ENCODE measurements at regions not wholly inside any gene's neighbourhood (a gene's known extent, or its start where the extent isn't known, plus 50 kb on each side); places are given as distances from the start of the nearest gene placed in this dataset.

DNA sequence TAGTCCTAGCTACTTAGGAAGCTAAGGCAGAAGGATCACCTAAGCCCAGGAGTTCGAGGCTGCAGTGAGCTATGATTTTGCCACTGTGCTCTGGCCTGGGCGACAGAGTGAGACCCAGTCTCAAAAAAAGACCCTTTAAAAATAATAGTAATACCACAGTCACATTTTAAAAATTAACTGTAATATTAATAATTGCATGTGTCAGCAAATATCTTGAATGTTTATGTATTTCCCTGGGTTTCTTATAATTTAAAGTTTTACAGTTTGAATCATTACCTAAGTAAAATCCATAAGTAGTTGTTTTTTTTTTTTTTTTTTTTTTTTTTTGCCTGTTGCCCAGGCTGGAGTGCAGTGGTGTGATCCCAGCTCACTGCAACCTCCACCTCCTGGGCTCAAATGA, 69.2 kb downstream of the LYZL2 start:
- TF ChIP-seq EP300 (IDR thresholded peaks at IDR 0.05): no peak
- TF ChIP-seq POLR2AphosphoS5 (IDR thresholded peaks at IDR 0.05): no peak
- TF ChIP-seq, protein P1, sequence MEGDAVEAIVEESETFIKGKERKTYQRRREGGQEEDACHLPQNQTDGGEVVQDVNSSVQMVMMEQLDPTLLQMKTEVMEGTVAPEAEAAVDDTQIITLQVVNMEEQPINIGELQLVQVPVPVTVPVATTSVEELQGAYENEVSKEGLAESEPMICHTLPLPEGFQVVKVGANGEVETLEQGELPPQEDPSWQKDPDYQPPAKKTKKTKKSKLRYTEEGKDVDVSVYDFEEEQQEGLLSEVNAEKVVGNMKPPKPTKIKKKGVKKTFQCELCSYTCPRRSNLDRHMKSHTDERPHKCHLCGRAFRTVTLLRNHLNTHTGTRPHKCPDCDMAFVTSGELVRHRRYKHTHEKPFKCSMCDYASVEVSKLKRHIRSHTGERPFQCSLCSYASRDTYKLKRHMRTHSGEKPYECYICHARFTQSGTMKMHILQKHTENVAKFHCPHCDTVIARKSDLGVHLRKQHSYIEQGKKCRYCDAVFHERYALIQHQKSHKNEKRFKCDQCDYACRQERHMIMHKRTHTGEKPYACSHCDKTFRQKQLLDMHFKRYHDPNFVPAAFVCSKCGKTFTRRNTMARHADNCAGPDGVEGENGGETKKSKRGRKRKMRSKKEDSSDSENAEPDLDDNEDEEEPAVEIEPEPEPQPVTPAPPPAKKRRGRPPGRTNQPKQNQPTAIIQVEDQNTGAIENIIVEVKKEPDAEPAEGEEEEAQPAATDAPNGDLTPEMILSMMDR (IDR thresholded peaks at IDR 0.05): no peak
- TF ChIP-seq POLR2A (IDR thresholded peaks at IDR 0.05): no peak
